K562 (cell line): ENCODE measurements at regions not wholly inside any gene's neighbourhood (a gene's known extent, or its start where the extent isn't known, plus 50 kb on each side); places are given as distances from the start of the nearest gene placed in this dataset.

Experiments
- ATAC-seq: fragments of 200-7000 bp; cut with Tn5 transposase; 3 replicates; pipeline ENCODE4 v1.9.1; 2020; ENCODE audit warnings: moderate library complexity
- BruUV-seq: library from RNA; stranded (reverse); fragments of 400-500 nt; replicated peaks from 2 replicates; lab custom pipeline; 2021; lab: Mats Ljungman, UMichigan
- CTCF ChIA-PET: fragments of 300-600 bp; formaldehyde crosslinking; extraction: SDS; loops from one replicate; lab custom pipeline; 2021; ENCODE audit warnings: low intra/inter-chr PET ratio; lab: Yijun Ruan, JAX
- POLR2A ChIA-PET: fragments of 300-600, 350-650 bp; sonication (Branson Sonifier 250); formaldehyde crosslinking; extraction: SDS; loops from one replicate; lab custom pipeline; 2021; ENCODE audit warnings: antibody characterized with exemption, inconsistent platforms; lab: Yijun Ruan, JAX
- DNase-seq, 4 experiments: peaks; one replicate each; pipeline versions ENCODE4 v3.0.0 to v3.0.0-alpha.2; 2011 to 2018; ENCODE audit warnings: low spot score in 3 of 4, mixed read lengths in 3 of 4; ENCODE audit errors: extremely low read depth in 1 of 4
- FAIRE-seq: peaks from 2 replicates; lab custom pipeline; 2011; peaks lifted over from hg19 to GRCh38; lab: Jason Lieb, UNC
- H2AFZ ChIP-seq: 2 replicates; pipeline ENCODE4 v1.6.0; 2011; ENCODE audit warnings: low read depth, low read length, control low read depth, inconsistent platforms
- H3K27ac ChIP-seq: fragments of 200-600 bp; 3 replicates; pipeline ENCODE4 v1.8.0; 2011; ENCODE audit warnings: low read depth, mild to moderate bottlenecking, control low read depth, inconsistent platforms, low read length, moderate library complexity, mixed read lengths; ENCODE audit errors: extremely low read depth
- H3K27me3 ChIP-seq, 2 experiments: fragments of 300-600 bp in 1 of 2; 2 replicates in 1 of 2; 3 replicates in 1 of 2; pipeline versions ENCODE4 v1.6.0 to v1.8.0; 2011; ENCODE audit warnings: inconsistent platforms in 2 of 2, low read length in 2 of 2, mild to moderate bottlenecking in 1 of 2, mixed read lengths in 1 of 2, moderate library complexity in 1 of 2; ENCODE audit not compliant: control insufficient read depth in 2 of 2, insufficient read depth in 2 of 2
- H3K36me3 ChIP-seq: fragments of 300-600 bp; 3 replicates; pipeline ENCODE4 v1.8.0; 2011; ENCODE audit warnings: mild to moderate bottlenecking, low read length, inconsistent platforms; ENCODE audit not compliant: control insufficient read depth, insufficient read depth
- H3K4me1 ChIP-seq, 2 experiments: fragments of 200-600 bp in 1 of 2; replicated peaks in 1 of 2; 2 replicates in 1 of 2; 3 replicates in 1 of 2; pipeline versions ENCODE4 v1.5.1 to v1.8.0; 2011; ENCODE audit warnings: inconsistent platforms in 2 of 2, low read length in 2 of 2, mild to moderate bottlenecking in 1 of 2, mixed read lengths in 1 of 2, moderate library complexity in 1 of 2; ENCODE audit not compliant: control insufficient read depth in 2 of 2, insufficient read depth in 2 of 2
- H3K4me2 ChIP-seq: 2 replicates; pipeline ENCODE4 v1.6.1; 2011; ENCODE audit warnings: low read length, control low read depth, inconsistent platforms, mixed read lengths; ENCODE audit not compliant: insufficient read depth
- H3K4me3 ChIP-seq: fragments of 200-600 bp; sonication (generic), shearing (Covaris generic); 2 replicates; pipeline ENCODE4 v1.5.1; 2016; ENCODE audit warnings: control low read depth, inconsistent platforms
- H3K79me2 ChIP-seq: fragments of 200-600 bp; 3 replicates; pipeline ENCODE4 v1.8.0; 2011; ENCODE audit warnings: low read length, inconsistent platforms; ENCODE audit not compliant: control insufficient read depth, insufficient read depth
- H3K9ac ChIP-seq, 2 experiments: 2 replicates each; pipeline versions ENCODE4 v1.6.0 to v1.6.1; 2011; ENCODE audit warnings: low read depth in 2 of 2, low read length in 2 of 2, control low read depth in 1 of 2, inconsistent platforms in 1 of 2, mild to moderate bottlenecking in 1 of 2, mixed read lengths in 1 of 2; ENCODE audit not compliant: insufficient read depth in 1 of 2
- H3K9me1 ChIP-seq: one replicate; pipeline ENCODE4 v1.6.0; 2011; ENCODE audit warnings: inconsistent platforms, mild to moderate bottlenecking, low read length, moderate library complexity; ENCODE audit not compliant: control insufficient read depth, insufficient read depth
- H3K9me3 ChIP-seq: replicated peaks from 2 replicates; pipeline ENCODE4 v1.5.1; 2011; ENCODE audit warnings: low read depth, low read length, inconsistent platforms; ENCODE audit not compliant: control insufficient read depth, insufficient read depth
- H4K20me1 ChIP-seq: replicated peaks from 2 replicates; pipeline ENCODE4 v1.6.1; 2011; ENCODE audit warnings: low read length, inconsistent platforms, mixed read lengths; ENCODE audit not compliant: control insufficient read depth, insufficient read depth
- CTBP1 ChIP-seq: fragments of 450-650 bp; IDR thresholded peaks from 2 replicates; pipeline ENCODE4 v1.6.1; 2016; ENCODE audit warnings: borderline replicate concordance
- ELF1 ChIP-seq: fragments of 200-800 bp; sonication (Bioruptor generic); IDR thresholded peaks from 2 replicates; pipeline ENCODE4 v1.6.1; 2016; ENCODE audit warnings: missing genetic modification characterization, missing compliant biosample characterization
- FOXK1 ChIP-seq: sonication (generic); formaldehyde crosslinking; IDR thresholded peaks from 2 replicates; pipeline ENCODE4 v1.8.0; 2022; ENCODE audit warnings: missing genetic modification reagents, mild to moderate bottlenecking, borderline replicate concordance
- NEUROD1 ChIP-seq: fragments of 150-350 bp; IDR thresholded peaks from 2 replicates; pipeline ENCODE4 v1.6.1; 2014; ENCODE audit warnings: borderline replicate concordance, low read length, low read depth; ENCODE audit not compliant: partially characterized antibody
- SNIP1 ChIP-seq: fragments of 450-650 bp; IDR thresholded peaks from 2 replicates; pipeline ENCODE4 v1.7.1; 2017; ENCODE audit warnings: low read depth, mild to moderate bottlenecking
- STAT5A ChIP-seq: IDR thresholded peaks from 2 replicates; pipeline ENCODE4 v1.6.1; 2012; ENCODE audit warnings: low read length, inconsistent platforms, borderline replicate concordance
- TGIF2 ChIP-seq: sonication (generic); formaldehyde crosslinking; IDR thresholded peaks from 2 replicates; pipeline ENCODE4 v1.8.1; 2022; ENCODE audit warnings: mild to moderate bottlenecking, missing genetic modification reagents, moderate library complexity
- ZNF124 ChIP-seq: sonication (generic); formaldehyde crosslinking; IDR thresholded peaks from 2 replicates; pipeline ENCODE4 v1.8.1; 2022; ENCODE audit warnings: missing genetic modification reagents
- ZNF224 ChIP-seq: sonication (generic); formaldehyde crosslinking; IDR thresholded peaks from 2 replicates; pipeline ENCODE4 v1.8.0; 2022; ENCODE audit warnings: mild to moderate bottlenecking, missing genetic modification reagents
- WGBS: fragments of 100-300 bp; shearing (Covaris generic); methylation state at CpG from one replicate; pipeline ENCODE4 v1.1.6; 2016; ENCODE audit warnings: low coverage, mixed read lengths; ENCODE audit not compliant: insufficient coverage; ENCODE audit errors: missing lambda C conversion rate; 5-methylcytosine and 5-hydroxymethylcytosine counted together
- in situ Hi-C: fragments of 300-500 bp; cut with MboI; formaldehyde crosslinking; loops from 4 replicates; pipeline ENCODE4 v1.15.0; 2018; ENCODE audit warnings: inconsistent platforms, mixed read lengths
- intact Hi-C: fragments of 100-400 bp; cut with micrococcal nuclease; formaldehyde crosslinking; loops from 2 replicates; pipeline ENCODE4 v1.14.2; 2022
- TF ChIP-seq, protein P1 (sequence below): sonication (generic); formaldehyde crosslinking; IDR thresholded peaks from 2 replicates; pipeline ENCODE4 v1.8.1; 2023; ENCODE audit warnings: mild to moderate bottlenecking, missing genetic modification reagents
- TF ChIP-seq, protein P2 (sequence below): sonication (generic); formaldehyde crosslinking; IDR thresholded peaks from 2 replicates; pipeline ENCODE4 v1.4.0; 2020; ENCODE audit warnings: mild to moderate bottlenecking, missing genetic modification reagents
- TF ChIP-seq, protein P3 (sequence below): fragments of 250-450 bp; sonication (Bioruptor Pico); IDR thresholded peaks from 2 replicates; pipeline ENCODE4 v1.8.0; 2021; ENCODE audit warnings: moderate library complexity, mild to moderate bottlenecking, inconsistent platforms

DNA sequence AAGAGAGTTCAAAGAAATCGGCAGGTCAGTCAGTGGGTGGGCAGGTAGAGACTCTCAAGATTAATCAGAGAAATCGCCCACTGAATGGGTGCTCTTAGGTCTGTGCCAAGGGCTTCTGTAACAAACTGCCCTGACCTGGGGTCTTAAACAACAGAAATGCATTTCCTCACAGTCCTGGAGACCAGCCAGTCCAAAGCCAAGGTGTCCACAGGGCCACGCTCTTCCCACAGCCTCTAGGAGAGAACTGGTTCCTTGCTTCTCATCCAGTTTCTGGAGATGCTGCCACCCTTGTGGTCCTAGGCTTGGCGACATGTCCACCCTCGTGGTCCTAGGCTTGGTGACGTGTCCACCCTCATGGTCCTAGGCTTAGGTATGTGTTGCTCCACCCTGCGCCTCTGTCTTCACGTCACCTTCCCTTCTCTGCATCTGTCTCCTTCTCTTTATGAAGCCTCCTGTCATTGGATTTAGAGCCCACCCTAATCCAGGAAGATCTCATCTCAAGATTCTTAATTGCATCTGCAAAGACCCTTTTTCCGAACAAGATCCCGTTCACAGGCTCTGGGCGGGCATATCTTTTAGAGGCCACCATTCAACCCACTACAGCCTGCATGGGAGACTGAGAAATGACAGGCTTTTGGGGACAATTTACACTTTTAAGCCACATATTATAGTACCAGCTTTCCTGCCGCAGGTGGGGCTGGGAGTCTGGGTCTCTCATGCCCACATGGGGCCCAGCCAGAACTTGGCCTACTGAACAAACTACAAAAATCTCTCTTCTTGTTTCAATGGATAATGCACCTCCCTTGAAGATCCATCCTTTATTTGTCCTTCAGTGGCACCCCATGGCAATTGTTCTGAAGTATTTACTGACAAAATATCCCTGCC is 161.3 kb downstream of the ASB1 start:
- H3K27ac ChIP-seq = no peak overlapping the region
- intact Hi-C loops (no loop called here), in situ Hi-C loops (no loop called here)
- H2AFZ ChIP-seq = no peak overlapping the region
- H3K9ac ChIP-seq = no peak overlapping the region
- H4K20me1 ChIP-seq = no peaks in the 10 kb centered on the region
- POLR2A ChIA-PET = no interaction called here
- peaks cover 0 to 20% of the 10 kb centered on the region in 2 experiments; a peak in 3 of 5 replicates for H3K27me3 ChIP-seq
- BruUV-seq = no TSS peak
- FAIRE-seq (no peak), DNase-seq (no peak), ATAC-seq (no peak)
- 0% methylated on average over 10 of the region's 12 CpGs for WGBS
- no peak overlapping the region for H3K4me2 ChIP-seq
- H3K9me3 ChIP-seq = no peaks in the 10 kb centered on the region
- H3K4me1 ChIP-seq = no peaks in the 10 kb centered on the region
- H3K36me3 ChIP-seq = no peaks in the 10 kb centered on the region
- no peaks in the 10 kb centered on the region for H3K9me1 ChIP-seq
- no peaks in the 10 kb centered on the region for H3K79me2 ChIP-seq
- H3K4me3 ChIP-seq = no peak overlapping the region
- CTCF ChIA-PET = no interaction called here
- no peak for TF ChIP-seq SNIP1
- TF ChIP-seq ZNF224 (CRISPR knock-in tag) = no peak
- no peak for TF ChIP-seq NEUROD1
- TF ChIP-seq, protein P1, sequence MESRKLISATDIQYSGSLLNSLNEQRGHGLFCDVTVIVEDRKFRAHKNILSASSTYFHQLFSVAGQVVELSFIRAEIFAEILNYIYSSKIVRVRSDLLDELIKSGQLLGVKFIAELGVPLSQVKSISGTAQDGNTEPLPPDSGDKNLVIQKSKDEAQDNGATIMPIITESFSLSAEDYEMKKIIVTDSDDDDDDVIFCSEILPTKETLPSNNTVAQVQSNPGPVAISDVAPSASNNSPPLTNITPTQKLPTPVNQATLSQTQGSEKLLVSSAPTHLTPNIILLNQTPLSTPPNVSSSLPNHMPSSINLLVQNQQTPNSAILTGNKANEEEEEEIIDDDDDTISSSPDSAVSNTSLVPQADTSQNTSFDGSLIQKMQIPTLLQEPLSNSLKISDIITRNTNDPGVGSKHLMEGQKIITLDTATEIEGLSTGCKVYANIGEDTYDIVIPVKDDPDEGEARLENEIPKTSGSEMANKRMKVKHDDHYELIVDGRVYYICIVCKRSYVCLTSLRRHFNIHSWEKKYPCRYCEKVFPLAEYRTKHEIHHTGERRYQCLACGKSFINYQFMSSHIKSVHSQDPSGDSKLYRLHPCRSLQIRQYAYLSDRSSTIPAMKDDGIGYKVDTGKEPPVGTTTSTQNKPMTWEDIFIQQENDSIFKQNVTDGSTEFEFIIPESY (CRISPR knock-in tag) = no peak
- no peak for TF ChIP-seq STAT5A
- TF ChIP-seq, protein P2, sequence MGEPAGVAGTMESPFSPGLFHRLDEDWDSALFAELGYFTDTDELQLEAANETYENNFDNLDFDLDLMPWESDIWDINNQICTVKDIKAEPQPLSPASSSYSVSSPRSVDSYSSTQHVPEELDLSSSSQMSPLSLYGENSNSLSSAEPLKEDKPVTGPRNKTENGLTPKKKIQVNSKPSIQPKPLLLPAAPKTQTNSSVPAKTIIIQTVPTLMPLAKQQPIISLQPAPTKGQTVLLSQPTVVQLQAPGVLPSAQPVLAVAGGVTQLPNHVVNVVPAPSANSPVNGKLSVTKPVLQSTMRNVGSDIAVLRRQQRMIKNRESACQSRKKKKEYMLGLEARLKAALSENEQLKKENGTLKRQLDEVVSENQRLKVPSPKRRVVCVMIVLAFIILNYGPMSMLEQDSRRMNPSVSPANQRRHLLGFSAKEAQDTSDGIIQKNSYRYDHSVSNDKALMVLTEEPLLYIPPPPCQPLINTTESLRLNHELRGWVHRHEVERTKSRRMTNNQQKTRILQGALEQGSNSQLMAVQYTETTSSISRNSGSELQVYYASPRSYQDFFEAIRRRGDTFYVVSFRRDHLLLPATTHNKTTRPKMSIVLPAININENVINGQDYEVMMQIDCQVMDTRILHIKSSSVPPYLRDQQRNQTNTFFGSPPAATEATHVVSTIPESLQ = no peak
- TF ChIP-seq TGIF2 (CRISPR knock-in tag) = no peak
- no peak for TF ChIP-seq FOXK1
- TF ChIP-seq ZNF124 (CRISPR knock-in tag) = no peak
- TF ChIP-seq, protein P3, sequence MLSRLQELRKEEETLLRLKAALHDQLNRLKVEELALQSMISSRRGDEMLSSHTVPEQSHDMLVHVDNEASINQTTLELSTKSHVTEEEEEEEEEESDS (CRISPR knock-in tag) = no peak
- no peak for TF ChIP-seq ELF1 (tag)
- TF ChIP-seq CTBP1 = no peak
